SK-N-SH (cell line): ENCODE measurements at regions not wholly inside any gene's neighbourhood (a gene's known extent, or its start where the extent isn't known, plus 50 kb on each side); places are given as distances from the start of the nearest gene placed in this dataset.

Experiments
- CTCF ChIA-PET: fragments of 300-600, 350-600 bp; formaldehyde crosslinking; extraction: SDS; loops from one replicate; lab custom pipeline; 2021; lab: Yijun Ruan, JAX
- POLR2A ChIA-PET: fragments of 350-600 bp; sonication (Branson Sonifier 250); formaldehyde crosslinking; extraction: SDS; loops from one replicate; lab custom pipeline; 2020; ENCODE audit warnings: antibody characterized with exemption, inconsistent platforms; lab: Yijun Ruan, JAX
- DNase-seq: peaks from one replicate; pipeline ENCODE4 v3.0.0; 2012
- H2AFZ ChIP-seq: fragments of 200-600 bp; sonication (generic); 2 replicates; pipeline ENCODE4 v1.8.1; 2016; ENCODE audit warnings: antibody characterized with exemption, mild to moderate bottlenecking, low read depth
- H3F3A ChIP-seq: fragments of 200-600 bp; sonication (generic); replicated peaks from 2 replicates; pipeline ENCODE3; 2016; ENCODE audit warnings: antibody characterized with exemption, mild to moderate bottlenecking; ENCODE audit not compliant: insufficient read depth
- H3K27ac ChIP-seq, 2 experiments: fragments of 200-500 bp in 1 of 2; fragments of 200-600 bp in 1 of 2; sonication (Bioruptor generic) in 1 of 2; sonication (generic), shearing (Covaris generic) in 1 of 2; 2 replicates each; pipeline versions ENCODE4 v1.5.1 to v1.6.1; 2014 to 2016; ENCODE audit warnings: low read depth in 2 of 2, inconsistent platforms in 1 of 2, low read length in 1 of 2, mild to moderate bottlenecking in 1 of 2, mixed read lengths in 1 of 2
- H3K27me3 ChIP-seq: fragments of 200-600 bp; sonication (generic), shearing (Covaris generic); 2 replicates; pipeline ENCODE4 v1.6.1; 2016; ENCODE audit warnings: mixed run types; ENCODE audit not compliant: insufficient read depth
- H3K36me3 ChIP-seq, 2 experiments: fragments of 200-500 bp in 1 of 2; fragments of 200-600 bp in 1 of 2; sonication (Bioruptor generic) in 1 of 2; sonication (generic) in 1 of 2; replicated peaks in 1 of 2; 2 replicates each; pipeline versions ENCODE3 to v1.5.1; 2014 to 2016; ENCODE audit warnings: low read length in 1 of 2, mild to moderate bottlenecking in 1 of 2; ENCODE audit not compliant: insufficient read depth in 2 of 2, control insufficient read depth in 1 of 2
- H3K4me1 ChIP-seq, 2 experiments: fragments of 200-500 bp in 1 of 2; fragments of 200-600 bp in 1 of 2; sonication (Bioruptor generic) in 1 of 2; sonication (generic), shearing (Covaris generic) in 1 of 2; 2 replicates each; pipeline versions ENCODE4 v1.5.1 to v1.6.1; 2014 to 2016; ENCODE audit warnings: low read depth in 1 of 2, low read length in 1 of 2, mixed run types in 1 of 2; ENCODE audit not compliant: insufficient read depth in 2 of 2, control insufficient read depth in 1 of 2
- H3K4me2 ChIP-seq: fragments of 200-600 bp; sonication (generic), shearing (Covaris generic); 2 replicates; pipeline ENCODE4 v1.6.1; 2017; ENCODE audit warnings: mixed run types
- H3K4me3 ChIP-seq, 2 experiments: fragments of 200-500 bp in 1 of 2; fragments of 200-600 bp in 1 of 2; sonication (Bioruptor generic) in 1 of 2; sonication (generic), shearing (Covaris generic) in 1 of 2; 2 replicates each; pipeline versions ENCODE4 v1.5.1 to v1.8.1; 2014 to 2016; ENCODE audit warnings: low read depth in 2 of 2, inconsistent platforms in 1 of 2, low read length in 1 of 2, mild to moderate bottlenecking in 1 of 2, mixed read lengths in 1 of 2, moderate library complexity in 1 of 2
- H3K79me2 ChIP-seq: fragments of 200-600 bp; sonication (generic); 2 replicates; pipeline ENCODE4 v1.8.1; 2017; ENCODE audit warnings: mild to moderate bottlenecking; ENCODE audit not compliant: insufficient read depth
- H3K9ac ChIP-seq: fragments of 200-600 bp; sonication (generic); 2 replicates; pipeline ENCODE4 v1.6.1; 2017; ENCODE audit warnings: mixed run types
- H3K9me2 ChIP-seq: fragments of 200-600 bp; sonication (generic); 2 replicates; pipeline ENCODE4 v1.6.1; 2017; ENCODE audit warnings: mixed run types
- H3K9me3 ChIP-seq: fragments of 200-600 bp; sonication (generic); 2 replicates; pipeline ENCODE4 v1.6.1; 2017; ENCODE audit warnings: mixed run types, mild to moderate bottlenecking, moderate library complexity
- H4K20me1 ChIP-seq: fragments of 200-600 bp; sonication (generic); 2 replicates; pipeline ENCODE4 v1.6.1; 2017; ENCODE audit warnings: mild to moderate bottlenecking, mixed run types; ENCODE audit not compliant: insufficient read depth
- CHD2 ChIP-seq: fragments of 150-350 bp; IDR thresholded peaks from 2 replicates; pipeline ENCODE4 v1.6.1; 2018; ENCODE audit warnings: low read length; ENCODE audit not compliant: partially characterized antibody
- CTCF ChIP-seq: fragments of 200-600 bp; sonication (generic); IDR thresholded peaks from 2 replicates; pipeline ENCODE4 v1.6.1; 2017; ENCODE audit warnings: antibody characterized with exemption, mild to moderate bottlenecking, moderate library complexity
- FOSL2 ChIP-seq: IDR thresholded peaks from 2 replicates; pipeline ENCODE4 v1.4.0; 2012; ENCODE audit warnings: low read depth, mild to moderate bottlenecking, moderate library complexity, borderline replicate concordance
- FOXJ3 ChIP-seq: sonication (generic); formaldehyde crosslinking; IDR thresholded peaks from 2 replicates; pipeline ENCODE4 v1.5.1; 2020; ENCODE audit warnings: mild to moderate bottlenecking, missing genetic modification reagents
- FOXM1 ChIP-seq: IDR thresholded peaks from 2 replicates; pipeline ENCODE4 v1.4.0; 2012; ENCODE audit warnings: low read depth, mild to moderate bottlenecking
- GABPA ChIP-seq: IDR thresholded peaks from 2 replicates; pipeline ENCODE4 v1.4.0; 2012; ENCODE audit warnings: low read depth, mild to moderate bottlenecking
- JUND ChIP-seq: IDR thresholded peaks from 2 replicates; pipeline ENCODE4 v1.4.0; 2012
- MEF2A ChIP-seq: IDR thresholded peaks from 2 replicates; pipeline ENCODE4 v1.4.0; 2012; ENCODE audit warnings: low read depth, borderline replicate concordance
- RXRA ChIP-seq: IDR thresholded peaks from 2 replicates; pipeline ENCODE4 v1.4.0; 2012; ENCODE audit warnings: low read depth, mild to moderate bottlenecking, borderline replicate concordance
- TAF1 ChIP-seq: IDR thresholded peaks from 2 replicates; pipeline ENCODE4 v1.6.1; 2012; ENCODE audit warnings: low read depth, mild to moderate bottlenecking, low read length, moderate library complexity, borderline replicate concordance
- USF2 ChIP-seq: fragments of 150-350 bp; IDR thresholded peaks from 2 replicates; pipeline ENCODE4 v1.6.1; 2017; ENCODE audit warnings: antibody characterized with exemption, low read length, low read depth, borderline replicate concordance
- whole genome bisulfite sequencing: methylation state at CpG from one replicate; pipeline ENCODE4 v1.1.6; 2017; ENCODE audit warnings: low lambda C conversion rate; 5-methylcytosine and 5-hydroxymethylcytosine counted together
- TF ChIP-seq, protein P1 (sequence below): IDR thresholded peaks from 2 replicates; pipeline ENCODE4 v1.4.0; 2012; ENCODE audit warnings: low read depth
- TF ChIP-seq, protein P2 (sequence below): IDR thresholded peaks from 2 replicates; pipeline ENCODE4 v1.6.1; 2012; ENCODE audit warnings: mild to moderate bottlenecking, low read depth, low read length, moderate library complexity
- TF ChIP-seq, protein P3 (sequence below): IDR thresholded peaks from 2 replicates; pipeline ENCODE4; 2012

DNA sequence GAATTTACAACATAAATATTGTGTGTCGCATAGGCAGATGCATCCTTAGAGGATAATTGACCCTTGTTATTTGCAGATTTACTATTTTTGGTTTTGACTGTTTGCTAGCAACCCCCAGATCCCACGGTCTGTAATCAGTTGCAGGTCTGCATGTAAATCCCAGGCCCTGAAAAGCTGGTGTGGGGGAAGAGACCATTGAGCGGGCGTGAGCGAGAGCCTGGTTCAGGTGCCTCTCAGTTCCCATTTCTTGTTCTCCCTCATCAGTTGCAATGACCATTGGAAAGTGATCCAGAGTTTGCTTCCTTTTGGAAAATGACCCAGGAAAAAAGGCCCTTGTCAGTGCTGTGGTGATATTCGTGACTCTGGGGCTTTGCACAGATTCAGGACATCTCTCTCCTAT is 238.9 kb downstream of the UACA start:
- ChIA-PET POLR2A (no interaction called here), CTCF (interaction anchor here (1.3 to 2.7 kb wide), 2 partner anchors 12 to 36 kb away, joined by 4 to 14 read pairs; no protein-coding TSS in a partner anchor)
- H4K20me1 ChIP-seq: no peaks in the 10 kb centered on the region

GRCh38 chr15:70523616-70524015 is 239.7 kb downstream of the UACA start:
- Histone ChIP-seq H3K4me3 (no peak overlapping the region), H3K79me2 (no peaks in the 10 kb centered on the region), H3K27ac (no peak overlapping the region), H3K27me3 (no peaks in the 10 kb centered on the region), H3K4me2 (no peak overlapping the region), H4K20me1 (no peaks in the 10 kb centered on the region), H2AFZ (no peak overlapping the region), H3K4me1 (peaks cover 22 to 26% of the 10 kb centered on the region in 2 experiments; a peak in 3 of 4 replicates), H3F3A (no peaks in the 10 kb centered on the region), H3K36me3 (no peaks in the 10 kb centered on the region), H3K9ac (no peak overlapping the region), H3K9me3 (no peaks in the 10 kb centered on the region), H3K9me2 (no peaks in the 10 kb centered on the region)
- ChIA-PET CTCF (interaction anchor here (1.3 to 2.7 kb wide), 3 partner anchors 8 to 35 kb away, joined by 3 to 14 read pairs (median 4); no protein-coding TSS in a partner anchor), POLR2A (no interaction called here)
- TF ChIP-seq FOXJ3 (CRISPR knock-in tag) (no peak), CHD2 (no peak), GABPA (no peak), TAF1 (no peak), FOSL2 (no peak), MEF2A (no peak), FOXM1 (no peak), CTCF (no peak), RXRA (no peak)
- TF ChIP-seq, protein P1, sequence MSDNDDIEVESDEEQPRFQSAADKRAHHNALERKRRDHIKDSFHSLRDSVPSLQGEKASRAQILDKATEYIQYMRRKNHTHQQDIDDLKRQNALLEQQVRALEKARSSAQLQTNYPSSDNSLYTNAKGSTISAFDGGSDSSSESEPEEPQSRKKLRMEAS: no peak
- TF ChIP-seq, protein P2, sequence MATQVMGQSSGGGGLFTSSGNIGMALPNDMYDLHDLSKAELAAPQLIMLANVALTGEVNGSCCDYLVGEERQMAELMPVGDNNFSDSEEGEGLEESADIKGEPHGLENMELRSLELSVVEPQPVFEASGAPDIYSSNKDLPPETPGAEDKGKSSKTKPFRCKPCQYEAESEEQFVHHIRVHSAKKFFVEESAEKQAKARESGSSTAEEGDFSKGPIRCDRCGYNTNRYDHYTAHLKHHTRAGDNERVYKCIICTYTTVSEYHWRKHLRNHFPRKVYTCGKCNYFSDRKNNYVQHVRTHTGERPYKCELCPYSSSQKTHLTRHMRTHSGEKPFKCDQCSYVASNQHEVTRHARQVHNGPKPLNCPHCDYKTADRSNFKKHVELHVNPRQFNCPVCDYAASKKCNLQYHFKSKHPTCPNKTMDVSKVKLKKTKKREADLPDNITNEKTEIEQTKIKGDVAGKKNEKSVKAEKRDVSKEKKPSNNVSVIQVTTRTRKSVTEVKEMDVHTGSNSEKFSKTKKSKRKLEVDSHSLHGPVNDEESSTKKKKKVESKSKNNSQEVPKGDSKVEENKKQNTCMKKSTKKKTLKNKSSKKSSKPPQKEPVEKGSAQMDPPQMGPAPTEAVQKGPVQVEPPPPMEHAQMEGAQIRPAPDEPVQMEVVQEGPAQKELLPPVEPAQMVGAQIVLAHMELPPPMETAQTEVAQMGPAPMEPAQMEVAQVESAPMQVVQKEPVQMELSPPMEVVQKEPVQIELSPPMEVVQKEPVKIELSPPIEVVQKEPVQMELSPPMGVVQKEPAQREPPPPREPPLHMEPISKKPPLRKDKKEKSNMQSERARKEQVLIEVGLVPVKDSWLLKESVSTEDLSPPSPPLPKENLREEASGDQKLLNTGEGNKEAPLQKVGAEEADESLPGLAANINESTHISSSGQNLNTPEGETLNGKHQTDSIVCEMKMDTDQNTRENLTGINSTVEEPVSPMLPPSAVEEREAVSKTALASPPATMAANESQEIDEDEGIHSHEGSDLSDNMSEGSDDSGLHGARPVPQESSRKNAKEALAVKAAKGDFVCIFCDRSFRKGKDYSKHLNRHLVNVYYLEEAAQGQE: no peak
- TF ChIP-seq, protein P3, sequence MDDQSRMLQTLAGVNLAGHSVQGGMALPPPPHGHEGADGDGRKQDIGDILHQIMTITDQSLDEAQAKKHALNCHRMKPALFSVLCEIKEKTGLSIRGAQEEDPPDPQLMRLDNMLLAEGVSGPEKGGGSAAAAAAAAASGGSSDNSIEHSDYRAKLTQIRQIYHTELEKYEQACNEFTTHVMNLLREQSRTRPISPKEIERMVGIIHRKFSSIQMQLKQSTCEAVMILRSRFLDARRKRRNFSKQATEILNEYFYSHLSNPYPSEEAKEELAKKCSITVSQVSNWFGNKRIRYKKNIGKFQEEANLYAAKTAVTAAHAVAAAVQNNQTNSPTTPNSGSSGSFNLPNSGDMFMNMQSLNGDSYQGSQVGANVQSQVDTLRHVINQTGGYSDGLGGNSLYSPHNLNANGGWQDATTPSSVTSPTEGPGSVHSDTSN: no peak
- WGBS: 97% methylated on average over 7 of the region's 7 CpGs
- no peak for DNase-seq

More for the DNA sequence above, 238.9 kb downstream of the UACA start:
- no peak overlapping the region for H3K4me3 ChIP-seq
- H3F3A ChIP-seq: no peaks in the 10 kb centered on the region
- no peak for TF ChIP-seq USF2
- TF ChIP-seq JUND: no peak
- TF ChIP-seq TAF1: no peak
- TF ChIP-seq, all 33 proteins: peak for 0
- no peak overlapping the region for H2AFZ ChIP-seq
- H3K27ac ChIP-seq: no peak overlapping the region
- no peaks in the 10 kb centered on the region for H3K9me3 ChIP-seq
- H3K9me2 ChIP-seq: no peaks in the 10 kb centered on the region
- H3K27me3 ChIP-seq: no peaks in the 10 kb centered on the region
- no peak for DNase-seq
- no peak overlapping the region for H3K4me2 ChIP-seq
- H3K9ac ChIP-seq: no peak overlapping the region
- H3K79me2 ChIP-seq: no peaks in the 10 kb centered on the region
- no peaks in the 10 kb centered on the region for H3K36me3 ChIP-seq
- WGBS: 93% methylated on average over 6 of the region's 6 CpGs
- H3K4me1 ChIP-seq: peaks cover 22 to 31% of the 10 kb centered on the region in 2 experiments; a peak in 3 of 4 replicates
